ENCODE measurements at regions not wholly inside any gene's neighbourhood (a gene's known extent, or its start where the extent isn't known, plus 50 kb on each side); places are given as distances from the start of the nearest gene placed in this dataset.
"Not testable (repeated sequence)": the region's sequence is repeated elsewhere in the genome, so short reads cannot be mapped to it uniquely, and the experiment has no call there.

GRCh38 chr17:64779376-64780095 lies 117.4 kb upstream of the SMURF2 start:
- TF ChIP-seq ZSCAN18 (tag by site-specific recombination; IDR thresholded peaks at IDR 0.05) (no peak), ZNF677 (tag by site-specific recombination; IDR thresholded peaks at IDR 0.05) (no peak), ZBTB11 (tag by site-specific recombination; conservative IDR thresholded peaks at IDR 0.05; ENCODE audit: low read depth) (no peak)
- Histone ChIP-seq H3K4me1 (ENCODE audit: control insufficient read depth, insufficient read depth, low read length) (no peaks in the 10 kb centered on the region), H3K36me3 (ENCODE audit: control insufficient read depth in 2 of 2, insufficient read depth in 1 of 2, low read length in 2 of 2) (peaks cover 0 to 16% of the 10 kb centered on the region in 2 experiments; a peak in 2 of 3 replicates), H3K4me3 (ENCODE audit: low read depth, low read length) (no peak overlapping the region), H3K27ac (ENCODE audit: extremely low read depth, low read depth, low read length) (no peak overlapping the region), H3K9me3 (ENCODE audit: control insufficient read depth, insufficient read depth, low read depth, low read length) (no peaks in the 10 kb centered on the region)
- POLR2A ChIA-PET: no interaction called here
- CTCF ChIA-PET: interaction anchor here (1.0 kb wide), 1 partner anchor 360 kb away, joined by 3 read pairs; no protein-coding TSS in a partner anchor

GRCh38 chr17:64779098-64779375 lies 116.9 kb upstream of the SMURF2 start:
- H3K9me3 ChIP-seq (ENCODE audit: control insufficient read depth, insufficient read depth, low read depth, low read length); POLR2A ChIA-PET; CTCF ChIA-PET; H3K27ac ChIP-seq (ENCODE audit: extremely low read depth, low read depth, low read length); H3K4me1 ChIP-seq (ENCODE audit: control insufficient read depth, insufficient read depth, low read length); H3K4me3 ChIP-seq (ENCODE audit: low read depth, low read length): not testable (repeated sequence)
- peaks cover 0 to 15% of the 10 kb centered on the region in 2 experiments; a peak in 2 of 3 replicates for H3K36me3 ChIP-seq (ENCODE audit: control insufficient read depth in 2 of 2, insufficient read depth in 1 of 2, low read length in 2 of 2)

GRCh38 chr17:64778240-64779097 lies 116.4 kb upstream of the SMURF2 start:
- no peaks in the 10 kb centered on the region for H3K9me3 ChIP-seq (ENCODE audit: control insufficient read depth, insufficient read depth, low read depth, low read length)
- no peak overlapping the region for H3K4me3 ChIP-seq (ENCODE audit: low read depth, low read length)
- H3K4me1 ChIP-seq (ENCODE audit: control insufficient read depth, insufficient read depth, low read length): no peaks in the 10 kb centered on the region; the same call in 1 of the 2 replicates
- ChIA-PET POLR2A (interaction anchor here (0.7 kb wide), 1 partner anchor 24 kb away, joined by 12 read pairs; no protein-coding TSS in a partner anchor), CTCF (interaction anchor here (0.6 to 1.8 kb wide), 5 partner anchors 9 to 677 kb away, joined by 3 to 10 read pairs (median 4); no protein-coding TSS in a partner anchor)
- no peak overlapping the region for H3K27ac ChIP-seq (ENCODE audit: extremely low read depth, low read depth, low read length)
- peaks cover 0 to 9% of the 10 kb centered on the region in 2 experiments; a peak in 2 of 3 replicates for H3K36me3 ChIP-seq (ENCODE audit: control insufficient read depth in 2 of 2, insufficient read depth in 1 of 2, low read length in 2 of 2)
- TF ChIP-seq BCL11B (tag by site-specific recombination; IDR thresholded peaks at IDR 0.05; ENCODE audit: low read depth) (no peak), ZNF76 (tag by site-specific recombination; IDR thresholded peaks at IDR 0.05; ENCODE audit: borderline replicate concordance, low read depth) (no peak), ZFHX2 (tag by site-specific recombination; conservative IDR thresholded peaks at IDR 0.05) (no peak), SP3 (tag by site-specific recombination; IDR thresholded peaks at IDR 0.05) (no peak), KLF8 (tag by site-specific recombination; IDR thresholded peaks at IDR 0.05) (no peak), ZSCAN4 (tag by site-specific recombination; IDR thresholded peaks at IDR 0.05) (no peak), ZNF223 (tag by site-specific recombination; IDR thresholded peaks at IDR 0.05) (no peak), ZFP41 (tag by site-specific recombination; IDR thresholded peaks at IDR 0.05; ENCODE audit: borderline replicate concordance) (no peak), HOXD13 (CRISPR knock-in tag; IDR thresholded peaks at IDR 0.05; ENCODE audit: borderline replicate concordance) (no peak), ZNF580 (tag by site-specific recombination; IDR thresholded peaks at IDR 0.05) (no peak), ZSCAN30 (tag by site-specific recombination; IDR thresholded peaks at IDR 0.05) (no peak), ZBTB21 (tag by site-specific recombination; IDR thresholded peaks at IDR 0.05) (no peak), ZNF2 (tag by site-specific recombination; IDR thresholded peaks at IDR 0.05) (no peak), ZNF239 (tag by site-specific recombination; IDR thresholded peaks at IDR 0.05) (no peak), ZBTB44 (tag by site-specific recombination; IDR thresholded peaks at IDR 0.05) (no peak), ZEB2 (tag by site-specific recombination; IDR thresholded peaks at IDR 0.05) (no peak), ZSCAN18 (tag by site-specific recombination; IDR thresholded peaks at IDR 0.05) (no peak)
